ENCODE measurements at regions not wholly inside any gene's neighbourhood (a gene's known extent, or its start where the extent isn't known, plus 50 kb on each side); places are given as distances from the start of the nearest gene placed in this dataset.

DNA sequence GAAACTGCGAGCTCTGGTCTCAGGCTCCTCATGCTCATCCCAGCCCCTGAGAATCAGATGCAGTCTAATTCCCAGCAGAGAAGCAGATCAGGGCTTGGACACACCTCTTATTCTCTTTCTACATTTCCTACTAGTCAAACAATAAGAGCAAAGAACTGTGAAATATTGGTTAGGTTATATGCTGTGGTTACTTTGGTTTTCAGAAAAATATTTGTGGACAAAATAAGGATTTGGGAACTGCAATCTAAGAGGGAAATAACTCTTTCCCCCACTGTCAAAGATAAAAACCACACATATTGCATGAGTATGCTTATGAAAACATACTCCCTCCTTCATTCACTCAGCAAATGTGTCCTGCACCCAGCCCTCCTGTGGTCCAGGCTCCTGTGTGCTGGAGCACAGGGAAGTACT, 164.5 kb upstream of the S1PR3 start:
- H3K4me3 ChIP-seq (ENCODE audit: control insufficient read depth, low read depth, low read length): no peak overlapping the region
- peak; percentile 84 for DNase-seq (ENCODE audit: low read depth)
- TF ChIP-seq, protein P1, sequence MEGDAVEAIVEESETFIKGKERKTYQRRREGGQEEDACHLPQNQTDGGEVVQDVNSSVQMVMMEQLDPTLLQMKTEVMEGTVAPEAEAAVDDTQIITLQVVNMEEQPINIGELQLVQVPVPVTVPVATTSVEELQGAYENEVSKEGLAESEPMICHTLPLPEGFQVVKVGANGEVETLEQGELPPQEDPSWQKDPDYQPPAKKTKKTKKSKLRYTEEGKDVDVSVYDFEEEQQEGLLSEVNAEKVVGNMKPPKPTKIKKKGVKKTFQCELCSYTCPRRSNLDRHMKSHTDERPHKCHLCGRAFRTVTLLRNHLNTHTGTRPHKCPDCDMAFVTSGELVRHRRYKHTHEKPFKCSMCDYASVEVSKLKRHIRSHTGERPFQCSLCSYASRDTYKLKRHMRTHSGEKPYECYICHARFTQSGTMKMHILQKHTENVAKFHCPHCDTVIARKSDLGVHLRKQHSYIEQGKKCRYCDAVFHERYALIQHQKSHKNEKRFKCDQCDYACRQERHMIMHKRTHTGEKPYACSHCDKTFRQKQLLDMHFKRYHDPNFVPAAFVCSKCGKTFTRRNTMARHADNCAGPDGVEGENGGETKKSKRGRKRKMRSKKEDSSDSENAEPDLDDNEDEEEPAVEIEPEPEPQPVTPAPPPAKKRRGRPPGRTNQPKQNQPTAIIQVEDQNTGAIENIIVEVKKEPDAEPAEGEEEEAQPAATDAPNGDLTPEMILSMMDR (IDR thresholded peaks at IDR 0.05; ENCODE audit: control insufficient read depth, insufficient read depth, low read depth, low read length, missing control alignments): no peak

DNA sequence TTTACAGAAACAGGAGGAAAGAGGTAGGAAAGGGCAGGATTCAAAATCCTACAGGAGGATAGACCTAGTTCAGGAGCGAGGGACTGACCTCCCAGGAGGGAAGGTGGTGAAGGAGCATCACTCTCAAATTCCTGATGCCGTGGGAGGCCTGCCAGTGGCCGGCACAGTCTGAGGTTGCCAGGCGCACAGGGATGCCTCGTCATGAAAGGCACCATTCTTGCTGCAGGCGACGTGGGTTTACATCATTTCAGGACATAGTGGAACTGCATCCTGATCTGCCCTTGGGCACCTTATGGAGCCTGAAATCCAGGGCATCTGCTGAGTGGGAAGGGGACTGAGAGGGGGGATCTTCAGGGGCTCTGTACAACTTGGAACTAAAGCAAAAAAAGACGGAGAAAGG, 163.2 kb upstream of the S1PR3 start:
- no peak for DNase-seq (ENCODE audit: low read depth)
- TF ChIP-seq, protein P1 (IDR thresholded peaks at IDR 0.05; ENCODE audit: control insufficient read depth, insufficient read depth, low read depth, low read length, missing control alignments): no peak
- no peak overlapping the region for H3K4me3 ChIP-seq (ENCODE audit: control insufficient read depth, low read depth, low read length)

- H3K4me3 ChIP-seq (ENCODE audit: control insufficient read depth, low read depth, low read length): no peak overlapping the region
- TF ChIP-seq, protein P1 (IDR thresholded peaks at IDR 0.05; ENCODE audit: control insufficient read depth, insufficient read depth, low read depth, low read length, missing control alignments): no peak
- no peak for DNase-seq (ENCODE audit: low read depth)
These were observed 162.7 kb upstream of the S1PR3 start for GRCh38 chr9:88828492-88828974.

GRCh38 chr9:88829276-88829675, 162.0 kb upstream of the S1PR3 start:
- TF ChIP-seq, protein P1 (IDR thresholded peaks at IDR 0.05; ENCODE audit: control insufficient read depth, insufficient read depth, low read depth, low read length, missing control alignments): no peak
- no peak overlapping the region for H3K4me3 ChIP-seq (ENCODE audit: control insufficient read depth, low read depth, low read length)
- DNase-seq (ENCODE audit: low read depth): no peak

GRCh38 chr9:88831713-88832407, 159.4 kb upstream of the S1PR3 start:
- no peak overlapping the region for H3K4me3 ChIP-seq (ENCODE audit: control insufficient read depth, low read depth, low read length)
- DNase-seq (ENCODE audit: low read depth): no peak
- TF ChIP-seq, protein P1 (IDR thresholded peaks at IDR 0.05; ENCODE audit: control insufficient read depth, insufficient read depth, low read depth, low read length, missing control alignments): no peak

GRCh38 chr9:88833946-88834345, 157.3 kb upstream of the S1PR3 start:
- H3K4me3 ChIP-seq (ENCODE audit: control insufficient read depth, low read depth, low read length): no peak overlapping the region
- no peak for DNase-seq (ENCODE audit: low read depth)
- TF ChIP-seq, protein P1 (IDR thresholded peaks at IDR 0.05; ENCODE audit: control insufficient read depth, insufficient read depth, low read depth, low read length, missing control alignments): no peak

All from AG09309 (cell line).